CD14-positive monocyte (primary cell): ENCODE measurements at regions not wholly inside any gene's neighbourhood (a gene's known extent, or its start where the extent isn't known, plus 50 kb on each side); places are given as distances from the start of the nearest gene placed in this dataset.

Experiments
- DNase-seq, 3 donors: peaks; one replicate each; pipeline ENCODE4 v3.0.0-alpha.2; 2011 to 2022
- H2AFZ ChIP-seq: 2 replicates; pipeline ENCODE4 v1.6.0; 2012; ENCODE audit warnings: mild to moderate bottlenecking, low read depth, low read length, inconsistent platforms; ENCODE audit not compliant: insufficient read depth, poor library complexity, severe bottlenecking
- H3K27ac ChIP-seq, 2 donors: 1 replicate in 1 of 2; 2 replicates in 1 of 2; pipeline ENCODE4 v1.5.1; 2012 to 2013; ENCODE audit warnings: low read length in 2 of 2, control low read depth in 1 of 2, inconsistent platforms in 1 of 2, low read depth in 1 of 2, mild to moderate bottlenecking in 1 of 2
- H3K27me3 ChIP-seq, 2 donors: one replicate each; pipeline versions ENCODE4 v1.6.0 to v1.6.1; 2011 to 2013; ENCODE audit warnings: low read length in 2 of 2; ENCODE audit not compliant: control insufficient read depth in 2 of 2, insufficient read depth in 2 of 2
- H3K36me3 ChIP-seq, 2 donors: replicated peaks in 1 of 2; 1 replicate in 1 of 2; 2 replicates in 1 of 2; pipeline versions ENCODE4 v1.5.1 to v1.6.1; 2012 to 2013; ENCODE audit warnings: low read length in 2 of 2, control low read depth in 1 of 2, inconsistent platforms in 1 of 2, mild to moderate bottlenecking in 1 of 2; ENCODE audit not compliant: insufficient read depth in 2 of 2, control insufficient read depth in 1 of 2
- H3K4me1 ChIP-seq, 2 donors: 1 replicate in 1 of 2; 2 replicates in 1 of 2; pipeline versions ENCODE4 v1.5.1 to v1.6.1; 2012 to 2013; ENCODE audit warnings: low read length in 2 of 2, control low read depth in 1 of 2, inconsistent platforms in 1 of 2, mild to moderate bottlenecking in 1 of 2, moderate library complexity in 1 of 2; ENCODE audit not compliant: insufficient read depth in 2 of 2, control insufficient read depth in 1 of 2
- H3K4me2 ChIP-seq: replicated peaks from 2 replicates; pipeline ENCODE3; 2012; ENCODE audit warnings: low read length, moderate library complexity, mild to moderate bottlenecking; ENCODE audit not compliant: poor library complexity, severe bottlenecking; ENCODE audit errors: extremely low read depth
- H3K4me3 ChIP-seq, 3 experiments: fragments of 200-600 bp in 1 of 3; sonication (generic) in 1 of 3; replicated peaks in 1 of 3; 1 replicate in 2 of 3; 2 replicates in 1 of 3; pipeline ENCODE4 v1.5.1; 2011 to 2013; ENCODE audit warnings: low read length in 3 of 3, mild to moderate bottlenecking in 3 of 3, control low read depth in 2 of 3, low read depth in 2 of 3, inconsistent platforms in 1 of 3, moderate library complexity in 1 of 3
- H3K79me2 ChIP-seq: 2 replicates; pipeline ENCODE4 v1.6.0; 2012; ENCODE audit warnings: mild to moderate bottlenecking, control low read depth, inconsistent platforms, low read length, moderate library complexity; ENCODE audit not compliant: insufficient read depth
- H3K9ac ChIP-seq: 2 replicates; pipeline ENCODE4 v1.6.0; 2017; ENCODE audit warnings: low read length, mild to moderate bottlenecking; ENCODE audit not compliant: insufficient read depth, poor library complexity, severe bottlenecking
- H3K9me3 ChIP-seq, 2 donors: replicated peaks in 1 of 2; 1 replicate in 1 of 2; 2 replicates in 1 of 2; pipeline versions ENCODE4 v1.5.1 to v1.6.1; 2012 to 2013; ENCODE audit warnings: low read length in 2 of 2, control low read depth in 1 of 2; ENCODE audit not compliant: control insufficient read depth in 1 of 2, insufficient read depth in 1 of 2
- H4K20me1 ChIP-seq: 2 replicates; pipeline ENCODE4 v1.6.0; 2012; ENCODE audit warnings: mild to moderate bottlenecking, low read length, control low read depth, moderate library complexity; ENCODE audit not compliant: insufficient read depth
- H3K27ac Mint-ChIP-seq, 7 donors: one replicate each; pipeline ENCODE4 v1.8.0; 2020; ENCODE audit warnings: mild to moderate bottlenecking in 7 of 7, mixed read lengths in 7 of 7, moderate library complexity in 6 of 7, inconsistent platforms in 2 of 7
- H3K27me3 Mint-ChIP-seq, 3 donors: one replicate each; pipeline ENCODE4 v1.8.0; 2021 to 2022; ENCODE audit warnings: low read depth in 3 of 3, mild to moderate bottlenecking in 3 of 3, mixed read lengths in 3 of 3, moderate library complexity in 3 of 3, inconsistent platforms in 1 of 3
- H3K36me3 Mint-ChIP-seq, 2 donors: one replicate each; pipeline ENCODE4 v1.8.0; 2020; ENCODE audit warnings: mixed read lengths in 2 of 2, inconsistent platforms in 1 of 2, mild to moderate bottlenecking in 1 of 2
- H3K4me1 Mint-ChIP-seq: one replicate; pipeline ENCODE4 v1.8.0; 2020; ENCODE audit warnings: mild to moderate bottlenecking, mixed read lengths
- H3K4me3 Mint-ChIP-seq, 2 donors: one replicate each; pipeline ENCODE4 v1.8.0; 2020; ENCODE audit warnings: mild to moderate bottlenecking in 2 of 2, mixed read lengths in 2 of 2, moderate library complexity in 1 of 2
- H3K9me3 Mint-ChIP-seq, 7 donors: one replicate each; pipeline ENCODE4 v1.8.0; 2020 to 2022; ENCODE audit warnings: mixed read lengths in 7 of 7, mild to moderate bottlenecking in 6 of 7, moderate library complexity in 6 of 7, inconsistent platforms in 2 of 7
- CTCF ChIP-seq: fragments of 200-600 bp; IDR thresholded peaks from one replicate; pipeline ENCODE4 v1.8.0; 2022; ENCODE audit warnings: antibody characterized with exemption, mild to moderate bottlenecking
- WGBS: methylation state at CpG from one replicate; pipeline ENCODE4 v1.1.5; 2013; ENCODE audit warnings: missing lambda C conversion rate; ENCODE audit not compliant: insufficient coverage; 5-methylcytosine and 5-hydroxymethylcytosine counted together
- intact Hi-C, 2 donors: fragments of 100-400 bp; cut with micrococcal nuclease; formaldehyde crosslinking; loops; one replicate each; pipeline versions ENCODE4 v1.15.0 to v1.15.1; 2023

GRCh38 chr3:117710501-117710900 is 1000.9 kb downstream of the TUSC7 start:
- Histone ChIP-seq H3K27ac (no peak overlapping the region), H3K27me3 (no peaks in the 10 kb centered on the region), H3K4me3 (no peak overlapping the region), H2AFZ (no peak overlapping the region), H3K79me2 (no peaks in the 10 kb centered on the region), H4K20me1 (no peaks in the 10 kb centered on the region), H3K9me3 (no peaks in the 10 kb centered on the region), H3K4me1 (no peaks in the 10 kb centered on the region), H3K36me3 (no peaks in the 10 kb centered on the region), H3K4me2 (no peak overlapping the region), H3K9ac (no peak overlapping the region)
- Mint-ChIP-seq H3K4me3 (no peak overlapping the region), H3K27ac (no peak overlapping the region), H3K27me3 (peaks cover 2 to 3% (median 2%) of the 10 kb centered on the region in 3 donors), H3K36me3 (no peaks in the 10 kb centered on the region), H3K4me1 (no peaks in the 10 kb centered on the region), H3K9me3 (no peaks in the 10 kb centered on the region)
- no CpG with 5 or more reads among the region's 1 CpG for WGBS
- intact Hi-C loops, result no loop called here
- DNase-seq, result no peak
- no peak for TF ChIP-seq CTCF

GRCh38 chr3:117719316-117719926 is 1009.8 kb downstream of the TUSC7 start:
- peak in 2 of 3 donors; percentile 3 to 11 for DNase-seq
- H3K36me3 Mint-ChIP-seq, result peaks cover 0 to 2% of the 10 kb centered on the region in 2 donors

More at GRCh38 chr3:117719316-117719926, 1009.8 kb downstream of the TUSC7 start:
- Histone ChIP-seq H3K4me3 (no peak overlapping the region), H3K27ac (no peak overlapping the region), H3K9ac (no peak overlapping the region), H3K27me3 (no peaks in the 10 kb centered on the region), H4K20me1 (no peaks in the 10 kb centered on the region), H2AFZ (no peak overlapping the region), H3K4me2 (no peak overlapping the region), H3K9me3 (no peaks in the 10 kb centered on the region), H3K79me2 (no peaks in the 10 kb centered on the region), H3K36me3 (no peaks in the 10 kb centered on the region), H3K4me1 (peaks cover 20 to 23% of the 10 kb centered on the region in 2 donors)
- peaks cover 0 to 7% (median 0%) of the 10 kb centered on the region in 7 donors for H3K9me3 Mint-ChIP-seq
- no CpG with 5 or more reads among the region's 2 CpGs for WGBS
- H3K27ac Mint-ChIP-seq, result no peak overlapping the region
- intact Hi-C loops, result no loop called here
- peaks cover 0 to 3% (median 2%) of the 10 kb centered on the region in 3 donors for H3K27me3 Mint-ChIP-seq
- TF ChIP-seq CTCF, result peak; percentile 72
- H3K4me3 Mint-ChIP-seq, result no peak overlapping the region
- peaks cover 20% of the 10 kb centered on the region for H3K4me1 Mint-ChIP-seq
